NCI-H2196 (cell line): ENCODE measurements at regions not wholly inside any gene's neighbourhood (a gene's known extent, or its start where the extent isn't known, plus 50 kb on each side); places are given as distances from the start of the nearest gene placed in this dataset.

Source experiments
- DNase-seq: peaks from one replicate; lab custom pipeline; 2025; ENCODE audit not compliant: unreplicated experiment; lab: John Stamatoyannopoulos, UW

- no peak for DNase-seq
These were observed 171.1 kb downstream of the KCTD12 start for GRCh38 chr13:76715075-76715474.

DNA sequence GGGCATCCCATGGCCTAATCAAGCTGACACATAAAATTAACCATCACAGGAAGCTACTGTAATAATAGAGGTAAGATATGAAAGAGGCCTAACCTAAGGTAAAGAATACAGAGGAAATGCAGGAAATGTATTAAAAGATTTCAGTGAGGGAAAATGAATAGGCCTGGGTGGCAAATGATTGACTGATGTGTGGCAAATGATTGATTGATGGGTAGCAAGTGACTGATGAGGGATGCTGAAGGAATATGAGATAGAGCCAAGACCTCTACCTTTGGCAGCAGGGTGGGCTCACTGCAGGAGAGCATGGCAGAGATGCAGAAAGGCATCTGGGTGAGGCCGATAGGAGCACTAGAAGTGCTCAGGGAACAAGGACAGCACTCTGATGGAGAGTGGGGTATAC, 172.9 kb downstream of the KCTD12 start:
- no peak for DNase-seq

- DNase-seq, result no peak
These were observed 174.5 kb downstream of the KCTD12 start for GRCh38 chr13:76711550-76712182.

GRCh38 chr13:76709851-76710250, 176.4 kb downstream of the KCTD12 start:
- DNase-seq, result no peak

DNA sequence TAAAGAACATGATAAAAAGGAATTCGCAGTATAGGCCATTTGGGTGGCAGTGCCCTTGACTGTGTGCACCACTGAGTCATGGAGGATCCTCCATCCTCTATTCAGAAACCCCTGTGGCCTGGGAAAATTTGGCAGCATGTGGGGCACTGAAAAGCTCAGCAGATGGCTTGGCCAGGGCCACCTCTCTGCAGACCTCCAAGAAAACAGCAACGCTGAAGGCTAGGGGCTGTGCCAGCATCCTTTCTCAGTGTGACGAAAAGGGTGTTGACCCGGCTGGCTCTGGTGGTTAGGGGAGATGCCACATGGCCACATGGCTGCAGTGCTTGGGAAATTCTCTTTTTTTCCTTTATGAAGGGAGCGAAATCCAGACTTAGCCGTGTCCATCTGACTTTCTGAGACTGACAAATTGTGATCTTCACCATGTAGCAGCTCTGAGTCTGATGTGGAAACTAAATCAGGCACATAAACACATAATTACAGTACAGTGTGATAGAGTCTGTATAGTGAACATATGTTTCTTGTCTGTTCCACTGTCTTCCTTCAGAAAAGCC, 178.0 kb downstream of the KCTD12 start:
- DNase-seq, result no peak

- DNase-seq, result no peak
These were observed 178.8 kb downstream of the KCTD12 start for GRCh38 chr13:76707360-76707759.

DNA sequence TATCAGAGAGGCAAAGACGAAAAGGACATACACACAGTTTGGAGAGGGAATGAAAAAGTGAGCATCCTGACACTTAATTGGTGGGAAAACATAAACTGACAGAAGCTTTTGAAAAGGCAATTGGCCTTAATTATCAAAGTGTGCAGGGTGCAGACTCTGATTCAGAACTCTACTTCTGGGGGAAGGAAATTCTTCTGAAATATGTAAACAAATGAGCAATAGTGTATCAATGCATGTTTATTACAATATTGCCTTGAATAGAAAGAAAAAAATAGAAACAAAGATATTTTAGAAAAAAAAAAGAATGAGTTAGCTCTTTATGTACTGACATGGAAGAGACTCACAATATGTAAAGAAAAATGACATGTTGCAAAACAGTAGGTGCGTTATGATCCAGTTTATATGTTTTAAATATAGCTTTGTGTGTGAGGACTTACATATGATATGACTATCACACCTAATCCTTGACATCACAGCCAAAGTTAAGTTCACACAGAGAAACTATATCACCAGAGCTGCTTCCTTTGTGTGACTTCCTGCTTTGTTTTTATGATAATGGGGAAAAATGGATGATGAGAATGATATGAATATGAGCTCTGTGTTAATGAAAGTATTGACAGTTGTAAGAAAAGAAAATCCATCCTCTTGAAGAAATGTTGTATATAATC, 182.4 kb downstream of the KCTD12 start:
- no peak for DNase-seq

GRCh38 chr13:76703216-76703615, 183.0 kb downstream of the KCTD12 start:
- no peak for DNase-seq

GRCh38 chr13:76697288-76697687, 188.9 kb downstream of the KCTD12 start:
- DNase-seq, result no peak

DNA sequence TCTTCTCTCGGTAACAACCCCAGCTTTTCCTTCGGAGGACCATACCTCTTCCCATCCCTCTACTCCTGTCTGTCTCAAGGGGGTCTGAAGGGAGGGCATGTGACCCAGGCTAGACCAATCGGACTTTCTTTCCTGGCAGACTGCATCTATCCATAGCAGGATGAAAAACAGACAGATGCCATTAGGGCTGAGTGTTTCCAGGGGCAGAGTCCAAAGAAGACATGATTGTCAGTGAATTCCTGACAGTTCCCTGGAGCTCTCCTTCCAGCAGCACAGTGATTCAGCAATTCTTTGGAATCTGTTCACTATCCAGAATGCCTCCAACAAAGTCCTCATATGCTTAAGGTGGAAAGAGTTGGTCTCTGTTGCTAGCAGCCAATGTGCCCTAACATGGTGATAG, 189.8 kb downstream of the KCTD12 start:
- DNase-seq, result no peak

GRCh38 chr13:76693086-76693485, 193.1 kb downstream of the KCTD12 start:
- DNase-seq, result no peak

DNA sequence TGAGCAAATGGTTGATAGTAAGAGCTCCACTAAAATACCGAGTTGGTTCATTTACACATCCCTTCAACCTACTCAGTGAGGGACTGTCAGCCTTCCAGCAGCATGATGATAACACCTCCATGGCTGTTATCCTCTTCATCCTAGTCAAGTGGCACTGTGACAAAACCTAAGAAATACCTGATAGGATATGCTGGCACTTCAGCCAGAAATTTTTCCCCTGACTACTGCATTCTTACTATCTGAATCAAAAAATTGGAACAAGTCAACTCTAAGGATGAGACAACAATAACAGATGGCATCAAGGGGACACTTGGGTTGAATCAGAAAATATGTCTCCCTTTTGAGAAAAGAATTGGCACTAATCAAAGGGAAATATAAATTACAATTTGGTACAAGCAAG, 193.9 kb downstream of the KCTD12 start:
- no peak for DNase-seq

GRCh38 chr13:76690611-76691010, 195.6 kb downstream of the KCTD12 start:
- DNase-seq, result no peak

- DNase-seq, result no peak
These were observed 198.7 kb downstream of the KCTD12 start for GRCh38 chr13:76687467-76687866.

DNA sequence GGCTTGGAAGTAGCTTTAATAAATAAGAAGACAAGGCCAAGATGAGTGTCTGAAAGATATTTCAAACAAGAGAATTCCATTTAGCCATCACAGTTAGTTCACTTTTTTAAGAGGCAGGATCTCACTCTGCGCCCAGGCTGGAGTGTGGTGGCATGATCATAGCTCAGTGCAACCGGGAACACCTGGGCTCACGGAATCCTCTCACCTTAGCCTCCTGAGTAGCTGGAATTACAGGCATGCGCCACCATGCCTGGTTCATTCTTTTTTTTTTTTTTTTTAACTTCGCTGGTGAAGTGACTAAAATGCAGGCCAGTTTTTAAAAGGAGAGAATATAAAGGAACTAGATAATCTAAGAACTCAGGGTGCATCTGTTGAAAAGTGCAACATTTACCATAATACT, 200.3 kb downstream of the KCTD12 start:
- no peak for DNase-seq

DNA sequence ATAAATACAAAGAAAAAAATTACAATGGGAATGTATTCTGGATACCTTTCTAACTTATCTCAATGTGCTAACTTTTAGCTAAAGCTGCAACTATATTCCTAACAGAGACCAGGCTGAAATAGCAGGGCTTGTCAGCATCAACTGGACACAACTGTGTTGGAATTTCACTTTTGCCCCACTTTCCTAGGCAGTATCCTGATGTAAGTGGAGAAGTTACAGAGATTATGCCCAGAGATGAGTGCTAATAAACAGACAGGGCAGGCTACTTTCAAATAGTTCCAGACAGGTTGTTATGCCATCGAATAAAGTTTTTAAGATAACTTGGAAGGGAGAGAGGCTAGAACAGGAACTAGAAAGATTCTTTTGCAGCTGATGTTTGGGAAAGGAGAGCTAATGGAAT, 201.9 kb downstream of the KCTD12 start:
- no peak for DNase-seq

- DNase-seq, result no peak
These were observed 202.4 kb downstream of the KCTD12 start for GRCh38 chr13:76683854-76684253.

DNA sequence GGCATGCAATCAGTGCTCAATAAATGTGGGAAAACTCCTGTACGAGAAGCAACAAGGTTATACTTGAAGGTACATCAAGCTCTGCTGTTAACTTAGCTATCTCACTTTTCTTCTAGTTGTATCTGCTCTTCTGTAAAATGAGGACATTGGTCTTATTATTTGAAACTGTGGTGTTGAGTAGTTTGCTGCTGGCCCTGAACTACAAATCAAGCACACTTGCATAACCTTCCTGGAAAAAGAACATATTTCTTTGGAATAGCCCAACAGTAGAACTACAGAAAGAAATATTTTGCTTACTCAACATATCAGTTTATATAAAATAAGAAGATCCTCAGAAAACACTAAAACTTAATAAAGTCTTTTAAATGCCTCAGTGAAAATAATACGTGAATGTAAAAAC, 203.0 kb downstream of the KCTD12 start:
- DNase-seq, result no peak

- no peak for DNase-seq
These were observed 206.1 kb downstream of the KCTD12 start for GRCh38 chr13:76680112-76680511.

- no peak for DNase-seq
These were observed 209.2 kb downstream of the KCTD12 start for GRCh38 chr13:76677043-76677442.

GRCh38 chr13:76672420-76672819, 213.8 kb downstream of the KCTD12 start:
- DNase-seq, result no peak

DNA sequence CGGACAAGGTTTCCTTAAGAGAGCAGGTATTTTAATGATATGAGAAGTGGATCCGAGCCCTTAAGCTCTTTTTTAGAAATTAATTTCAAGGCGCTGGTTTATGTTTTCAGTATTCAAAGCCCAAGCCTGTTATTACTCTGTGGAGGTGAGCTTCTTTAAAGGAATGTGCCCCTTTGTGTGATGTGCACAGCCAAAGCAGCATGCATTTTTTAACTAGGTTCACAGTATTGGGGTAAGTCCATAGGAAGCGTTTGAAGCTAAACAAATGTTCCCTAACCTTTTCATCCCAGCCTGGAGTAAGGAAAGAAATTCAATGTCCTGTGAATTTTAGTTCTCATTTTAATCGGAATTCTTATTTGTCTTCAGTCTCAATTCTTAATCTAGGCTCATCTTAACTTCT, 217.5 kb downstream of the KCTD12 start:
- DNase-seq, result no peak

DNA sequence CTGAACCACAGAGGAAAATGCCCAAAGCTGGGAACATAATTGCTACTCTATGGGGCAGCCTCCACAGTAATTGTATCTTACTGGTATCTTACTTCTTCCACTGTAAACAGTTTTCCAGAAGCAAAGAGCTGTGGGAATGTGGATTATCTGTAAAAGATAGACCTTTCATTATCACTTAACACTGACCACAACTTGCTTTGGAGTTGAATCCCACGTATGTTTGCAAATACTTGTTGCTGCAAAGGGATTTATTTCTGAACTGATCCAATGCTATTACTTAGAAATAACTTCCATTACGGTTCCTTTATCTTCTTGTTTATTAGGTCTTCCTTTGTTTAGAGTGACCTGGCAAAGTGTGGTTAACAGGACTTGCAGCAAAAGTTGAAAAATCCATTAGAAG, 218.1 kb downstream of the KCTD12 start:
- DNase-seq, result no peak
